Testis (tissue), 2 donors: ENCODE measurements at regions not wholly inside any gene's neighbourhood (a gene's known extent, or its start where the extent isn't known, plus 50 kb on each side); places are given as distances from the start of the nearest gene placed in this dataset.

Experiments
- DNase-seq: peaks from one replicate; pipeline ENCODE4 v3.0.0-alpha.2; 2019
- H3K27ac ChIP-seq, 2 donors: fragments of 200-600 bp; sonication (generic); one replicate each; pipeline ENCODE4 v1.5.1; 2019
- H3K27me3 ChIP-seq: fragments of 200-600 bp; sonication (generic); one replicate; pipeline ENCODE4 v1.5.1; 2019
- H3K36me3 ChIP-seq: fragments of 200-600 bp; sonication (generic); one replicate; pipeline ENCODE4 v1.5.1; 2017; ENCODE audit warnings: low read depth; ENCODE audit errors: missing control alignments
- H3K4me1 ChIP-seq: fragments of 200-600 bp; sonication (generic); one replicate; pipeline ENCODE4 v1.5.1; 2019
- H3K4me3 ChIP-seq, 2 donors: fragments of 200-600 bp; sonication (generic); one replicate each; pipeline ENCODE4 v1.5.1; 2017 to 2019
- H3K9me3 ChIP-seq: fragments of 200-600 bp; sonication (generic); one replicate; pipeline ENCODE4 v1.5.1; 2017
- POLR2A ChIP-seq: fragments of 450-650 bp; IDR thresholded peaks from one replicate; pipeline ENCODE4 v1.6.1; 2017; ENCODE audit warnings: antibody characterized with exemption, mild to moderate bottlenecking, moderate library complexity
- WGBS, 2 donors: methylation state at CpG; one replicate each; pipeline ENCODE4 v1.1.5; 2018; 5-methylcytosine and 5-hydroxymethylcytosine counted together
- intact Hi-C: fragments of 100-400 bp; cut with DNase I; formaldehyde crosslinking; loops from one replicate; pipeline ENCODE4 v1.15.1; 2023; ENCODE audit warnings: low total_unique reads
- TF ChIP-seq, protein P1 (sequence below), 3 experiments: fragments of 450-650 bp in 2 of 3; fragments of 200-600 bp in 1 of 3; sonication (generic) in 1 of 3; IDR thresholded peaks; one replicate each; pipeline ENCODE4 v1.5.1; 2016 to 2019; ENCODE audit warnings: antibody characterized with exemption in 3 of 3, mild to moderate bottlenecking in 2 of 3, moderate library complexity in 1 of 3

DNA sequence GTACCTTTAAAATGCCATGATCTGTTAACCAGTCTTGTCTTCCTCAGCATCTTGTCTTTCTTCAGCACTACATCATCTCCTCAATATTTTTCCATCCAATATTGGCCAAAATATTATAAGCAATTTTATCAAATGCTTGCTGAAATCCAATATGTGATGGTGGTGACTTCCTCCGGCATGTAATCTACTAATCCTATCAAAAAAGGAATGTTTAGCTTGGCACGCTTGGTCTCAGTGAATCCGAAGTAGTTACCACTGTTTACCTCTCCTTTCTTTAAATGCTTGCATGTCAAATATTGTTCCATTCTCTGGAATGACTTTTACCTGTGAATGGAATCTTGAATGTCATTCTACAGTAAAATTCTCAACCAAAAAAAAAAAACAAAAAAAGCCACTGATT lies 72.3 kb upstream of the EEA1 start:
- no peak overlapping the region for H3K27ac ChIP-seq
- 82 to 92% methylated on average over 3 of the region's 3 CpGs for WGBS, 2 donors
- no peaks in the 10 kb centered on the region for H3K36me3 ChIP-seq
- intact Hi-C loops, result no loop called here
- no peak for DNase-seq
- no peaks in the 10 kb centered on the region for H3K4me1 ChIP-seq
- no peaks in the 10 kb centered on the region for H3K9me3 ChIP-seq
- TF ChIP-seq POLR2A, result no peak
- TF ChIP-seq, protein P1, sequence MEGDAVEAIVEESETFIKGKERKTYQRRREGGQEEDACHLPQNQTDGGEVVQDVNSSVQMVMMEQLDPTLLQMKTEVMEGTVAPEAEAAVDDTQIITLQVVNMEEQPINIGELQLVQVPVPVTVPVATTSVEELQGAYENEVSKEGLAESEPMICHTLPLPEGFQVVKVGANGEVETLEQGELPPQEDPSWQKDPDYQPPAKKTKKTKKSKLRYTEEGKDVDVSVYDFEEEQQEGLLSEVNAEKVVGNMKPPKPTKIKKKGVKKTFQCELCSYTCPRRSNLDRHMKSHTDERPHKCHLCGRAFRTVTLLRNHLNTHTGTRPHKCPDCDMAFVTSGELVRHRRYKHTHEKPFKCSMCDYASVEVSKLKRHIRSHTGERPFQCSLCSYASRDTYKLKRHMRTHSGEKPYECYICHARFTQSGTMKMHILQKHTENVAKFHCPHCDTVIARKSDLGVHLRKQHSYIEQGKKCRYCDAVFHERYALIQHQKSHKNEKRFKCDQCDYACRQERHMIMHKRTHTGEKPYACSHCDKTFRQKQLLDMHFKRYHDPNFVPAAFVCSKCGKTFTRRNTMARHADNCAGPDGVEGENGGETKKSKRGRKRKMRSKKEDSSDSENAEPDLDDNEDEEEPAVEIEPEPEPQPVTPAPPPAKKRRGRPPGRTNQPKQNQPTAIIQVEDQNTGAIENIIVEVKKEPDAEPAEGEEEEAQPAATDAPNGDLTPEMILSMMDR (IDR thresholded peaks at IDR 0.05), result no peak
- H3K4me3 ChIP-seq, result no peak overlapping the region
- H3K27me3 ChIP-seq, result no peaks in the 10 kb centered on the region

DNA sequence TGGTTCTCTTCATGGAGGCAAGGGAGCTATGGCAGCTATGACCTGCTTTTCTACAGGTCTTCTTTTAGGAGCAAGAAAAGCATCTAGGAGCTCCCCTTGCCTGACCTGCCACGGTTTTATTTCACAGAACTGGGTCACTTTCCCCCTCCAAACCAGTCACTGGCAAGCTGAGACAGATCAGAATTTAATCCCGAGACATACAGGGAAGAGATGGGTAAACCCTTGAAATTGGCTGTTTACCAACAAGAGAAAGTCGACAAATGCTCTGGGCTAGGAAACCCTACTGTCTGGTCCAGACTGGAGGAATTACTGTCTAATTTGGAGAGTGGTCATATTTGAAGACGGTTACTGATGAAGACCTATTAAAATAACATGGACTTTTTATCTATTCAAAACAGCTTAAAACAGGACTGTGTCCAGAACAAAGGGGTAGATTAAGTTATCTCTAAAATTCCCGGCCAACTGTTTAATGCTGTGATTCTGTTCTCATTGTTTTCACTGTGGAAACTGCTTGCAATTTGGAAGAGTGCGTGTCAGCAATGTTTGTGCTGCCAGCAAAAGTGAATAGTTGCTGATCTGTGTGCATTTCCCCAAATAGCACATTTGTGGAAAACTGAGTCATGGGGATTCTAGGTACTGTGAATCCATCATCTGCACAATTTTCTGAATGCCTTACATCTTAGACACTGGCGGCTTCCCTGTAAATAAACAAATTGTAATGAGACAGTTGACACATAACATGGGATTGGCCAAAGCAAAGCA lies 73.4 kb upstream of the EEA1 start:
- H3K27ac ChIP-seq, result no peak overlapping the region
- H3K4me3 ChIP-seq, result no peak overlapping the region
- intact Hi-C loops, result no loop called here
- H3K36me3 ChIP-seq, result no peaks in the 10 kb centered on the region
- no peaks in the 10 kb centered on the region for H3K9me3 ChIP-seq
- peak; percentile 49 for DNase-seq
- WGBS, 2 donors, result 48 to 61% methylated on average over 7 of the region's 7 CpGs
- H3K27me3 ChIP-seq, result no peaks in the 10 kb centered on the region
- TF ChIP-seq, protein P1 (IDR thresholded peaks at IDR 0.05), result no peak
- no peak for TF ChIP-seq POLR2A
- H3K4me1 ChIP-seq, result no peaks in the 10 kb centered on the region

DNA sequence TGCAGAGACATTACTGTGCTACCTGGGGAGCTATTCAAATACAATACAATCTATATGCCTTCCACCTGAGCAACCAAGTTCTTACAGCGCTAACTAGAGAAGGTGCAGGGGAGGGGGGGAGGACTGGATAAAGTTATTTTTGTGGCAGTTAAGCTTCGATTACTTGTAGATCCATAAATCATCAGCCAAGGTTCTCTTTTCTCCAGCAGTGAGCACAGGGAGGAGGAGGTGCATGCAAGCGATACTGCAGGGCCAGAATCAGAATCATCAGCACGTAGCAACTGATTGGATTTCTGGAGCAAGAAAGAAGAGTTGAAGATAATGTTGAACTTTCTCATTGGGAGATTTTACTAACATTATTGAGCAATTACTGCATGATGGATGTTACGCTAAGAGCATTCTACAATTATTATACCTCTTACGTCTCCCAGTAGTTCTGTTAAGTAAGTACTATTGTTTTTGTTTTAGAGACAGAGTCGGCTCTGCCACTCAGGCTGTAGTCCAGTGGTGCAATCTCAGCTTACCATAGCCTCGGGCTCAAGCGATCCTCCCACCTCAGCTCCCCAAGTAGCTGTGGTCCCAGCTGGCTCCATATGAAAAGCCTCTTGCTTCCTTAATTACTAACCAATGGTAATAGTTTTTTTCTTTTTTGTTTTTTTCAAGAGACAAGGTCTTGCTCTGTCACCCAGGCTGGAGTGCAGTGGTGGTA lies 74.6 kb upstream of the EEA1 start:
- no peak overlapping the region for H3K27ac ChIP-seq
- 69 to 71% methylated on average over 9 of the region's 9 CpGs for WGBS, 2 donors
- no peak for DNase-seq
- intact Hi-C loops, result no loop called here
- H3K36me3 ChIP-seq, result no peaks in the 10 kb centered on the region
- H3K27me3 ChIP-seq, result no peaks in the 10 kb centered on the region
- H3K9me3 ChIP-seq, result no peaks in the 10 kb centered on the region
- TF ChIP-seq POLR2A, result no peak
- TF ChIP-seq, protein P1 (IDR thresholded peaks at IDR 0.05), result no peak
- no peak overlapping the region for H3K4me3 ChIP-seq
- H3K4me1 ChIP-seq, result no peaks in the 10 kb centered on the region

- WGBS, 2 donors, result 93% methylated on average over 8 of the region's 8 CpGs
- Histone ChIP-seq H3K27ac (no peak overlapping the region), H3K4me1 (no peaks in the 10 kb centered on the region), H3K27me3 (no peaks in the 10 kb centered on the region), H3K4me3 (no peak overlapping the region), H3K36me3 (no peaks in the 10 kb centered on the region), H3K9me3 (no peaks in the 10 kb centered on the region)
- intact Hi-C loops, result no loop called here
- TF ChIP-seq, protein P1 (IDR thresholded peaks at IDR 0.05), result no peak
- no peak for TF ChIP-seq POLR2A
- no peak for DNase-seq
Observed at GRCh38 chr12:93005928-93006392, 76.9 kb upstream of the EEA1 start.
